ENCODE measurements at regions not wholly inside any gene's neighbourhood (a gene's known extent, or its start where the extent isn't known, plus 50 kb on each side); places are given as distances from the start of the nearest gene placed in this dataset.

GRCh38 chr18:41326311-41326710, 628.7 kb upstream of the PIK3C3 start:
- Histone ChIP-seq H3K18ac (ENCODE audit: extremely low read depth, low read length) (no peak overlapping the region), H3K14ac (ENCODE audit: insufficient read length) (no peak overlapping the region), H3K23me2 (ENCODE audit: low read depth, low read length) (no peaks in the 10 kb centered on the region), H2BK120ac (replicated peaks; ENCODE audit: low read depth, low read length) (no peak overlapping the region), H4K20me1 (replicated peaks in 1 of 2; ENCODE audit: control insufficient read depth in 1 of 2, insufficient read depth in 2 of 2, low read length in 2 of 2) (no peaks in the 10 kb centered on the region), H3K4me2 (ENCODE audit: insufficient read depth in 1 of 2, low read depth in 2 of 2, low read length in 2 of 2) (no peak overlapping the region), H3K56ac (replicated peaks; ENCODE audit: insufficient read length, low read depth, low read length) (no peak overlapping the region), H3K4ac (replicated peaks; ENCODE audit: insufficient read length, low read depth, low read length) (no peak overlapping the region), H4K8ac (ENCODE audit: extremely low read depth, insufficient read depth, low read length) (no peak overlapping the region), H3K79me1 (ENCODE audit: low read depth, low read length) (no peaks in the 10 kb centered on the region), H4K91ac (replicated peaks; ENCODE audit: insufficient read length, low read length) (no peak overlapping the region), H3K36me3 (ENCODE audit: control insufficient read depth in 2 of 4, insufficient read depth in 4 of 4, low read length in 3 of 4) (peaks cover 0 to 4% (median 0%) of the 10 kb centered on the region in 4 experiments; a peak in 1 of 8 replicates), H4K5ac (ENCODE audit: insufficient read length, low read depth, low read length) (no peak overlapping the region), H3K9ac (replicated peaks in 1 of 4; ENCODE audit: extremely low read depth in 1 of 4, low read depth in 3 of 4, low read length in 3 of 4) (no peak overlapping the region), H3K27me3 (replicated peaks in 1 of 4; ENCODE audit: control insufficient read depth in 3 of 4, extremely low read depth in 1 of 4, insufficient read depth in 3 of 4, low read length in 3 of 4) (no peaks in the 10 kb centered on the region), H3K23ac (ENCODE audit: insufficient read length) (no peak overlapping the region), H2AK5ac (ENCODE audit: low read depth, low read length) (no peak overlapping the region), H2AFZ (ENCODE audit: low read length) (no peak overlapping the region), H3K27ac (ENCODE audit: low read depth, low read length) (no peak overlapping the region), H3K79me2 (ENCODE audit: control insufficient read depth in 1 of 2, insufficient read depth in 2 of 2, low read length in 2 of 2) (no peaks in the 10 kb centered on the region), H3K4me3 (ENCODE audit: extremely low read depth in 1 of 4, insufficient read depth in 2 of 4, low read depth in 3 of 4, low read length in 4 of 4) (no peak overlapping the region), H3K9me3 (ENCODE audit: insufficient read depth in 2 of 2, low read depth in 1 of 2, low read length in 1 of 2) (peaks cover 8 to 14% of the 10 kb centered on the region in 2 experiments), H3K4me1 (replicated peaks in 1 of 4; ENCODE audit: control insufficient read depth in 3 of 4, insufficient read depth in 4 of 4, low read length in 3 of 4) (no peaks in the 10 kb centered on the region), H2BK5ac (ENCODE audit: low read depth, low read length) (no peak overlapping the region), H2BK15ac (ENCODE audit: low read length) (no peak overlapping the region), H2BK20ac (ENCODE audit: low read length) (no peak overlapping the region), H2BK12ac (ENCODE audit: low read depth, low read length) (no peak overlapping the region)
- WGBS, 2 experiments (ENCODE audit: extremely low coverage in 1 of 2, insufficient coverage in 1 of 2, insufficient read length in 1 of 2, insufficient replicate concordance in 2 of 2, low coverage in 1 of 2, low lambda C conversion rate in 2 of 2, missing lambda C conversion rate in 1 of 2): 95% methylated on average over 2 of the region's 2 CpGs; no CpG with 5 or more reads in 1 of the 2 experiments
- FAIRE-seq: no peak
- POLR2A ChIA-PET (ENCODE audit: partially characterized antibody): no interaction called here
- CTCF ChIA-PET (ENCODE audit: partially characterized antibody): no interaction called here
- DNase-seq (ENCODE audit: low read depth in 1 of 2, low spot score in 2 of 2): no peak
- TF ChIP-seq EGR1 (IDR thresholded peaks at IDR 0.05; ENCODE audit: borderline replicate concordance, low read depth, low read length) (no peak), E2F6 (IDR thresholded peaks at IDR 0.05) (no peak), ZNF274 (IDR thresholded peaks at IDR 0.05; ENCODE audit: borderline replicate concordance, extremely low read depth, low read length) (no peak), FOSL1 (IDR thresholded peaks at IDR 0.05; ENCODE audit: insufficient read depth, low read depth, low read length) (no peak), EP300 (IDR thresholded peaks at IDR 0.05; ENCODE audit: borderline replicate concordance in 1 of 2, low read depth in 2 of 2, low read length in 2 of 2) (no peak)

Measured in H1 (cell line).